Limb (tissue), 2 donors: ENCODE measurements at regions not wholly inside any gene's neighbourhood (a gene's known extent, or its start where the extent isn't known, plus 50 kb on each side); places are given as distances from the start of the nearest gene placed in this dataset.

Experiments
- DNase-seq, 2 donors: peaks; one replicate each; pipeline ENCODE4 v3.0.0-alpha.2; 2016; ENCODE audit errors: extremely low spot score in 2 of 2

DNA sequence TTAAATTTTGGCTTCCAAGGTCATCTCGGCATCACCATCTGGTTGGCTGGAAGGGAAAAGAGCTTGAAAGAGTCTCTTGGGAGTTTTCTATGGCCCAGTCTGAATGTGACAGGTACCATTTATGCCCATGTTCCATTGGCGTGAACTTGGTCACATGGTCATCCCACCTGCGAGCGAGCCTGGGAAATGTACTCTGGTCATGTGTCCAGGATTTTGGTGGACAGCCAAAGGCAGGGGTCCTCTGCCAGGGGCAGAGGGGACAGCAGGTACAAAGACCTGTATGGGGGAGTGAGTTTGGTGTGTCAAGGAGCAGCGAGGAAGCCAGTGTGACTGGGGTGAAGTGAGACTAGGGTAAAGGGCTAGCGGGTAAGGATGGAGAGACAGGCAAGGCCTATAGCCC lies 112.6 kb downstream of the CDC5L start:
- no peak for DNase-seq

DNA sequence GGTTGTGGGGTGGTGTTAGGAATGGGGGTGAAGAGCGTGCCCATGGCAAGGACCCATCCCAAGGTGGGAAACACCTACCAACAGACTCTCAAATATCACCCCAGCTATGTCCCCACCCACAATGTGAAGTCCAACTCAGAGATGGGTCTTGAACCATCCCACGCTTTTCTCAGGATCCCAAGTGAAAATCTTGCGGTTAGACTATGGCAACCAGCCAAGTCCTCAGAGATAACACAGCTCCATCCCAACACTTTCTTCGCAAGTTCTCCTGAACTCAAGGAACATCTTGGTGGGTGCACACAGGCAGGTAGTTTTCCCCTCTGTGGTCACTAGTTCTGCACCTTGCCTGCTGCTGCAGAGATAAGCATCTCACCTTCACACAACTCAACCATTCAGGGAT lies 116.0 kb downstream of the CDC5L start:
- DNase-seq = no peak

DNA sequence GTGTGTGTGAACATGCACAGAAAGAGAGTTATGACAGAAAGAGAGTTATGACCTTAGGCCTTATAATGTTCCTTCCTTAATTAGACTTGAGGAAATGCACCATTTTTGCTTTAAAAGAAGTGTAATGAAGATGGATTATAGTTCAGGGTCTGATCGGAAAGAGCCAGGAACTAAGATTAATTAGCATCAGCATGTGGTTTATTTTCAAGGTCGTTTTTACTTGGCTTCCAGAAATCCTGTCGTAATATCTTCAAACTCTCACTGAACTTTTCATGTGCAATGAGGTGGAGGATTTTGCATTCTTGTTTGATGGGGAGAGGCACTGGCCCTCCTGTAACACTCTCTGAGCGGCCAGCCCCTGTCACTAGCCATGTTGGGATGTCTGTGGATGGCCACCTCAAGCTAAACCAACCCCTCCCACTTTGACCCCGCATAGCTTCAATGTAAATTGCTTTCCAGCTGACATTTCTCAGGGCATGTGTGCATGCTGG lies 116.8 kb downstream of the CDC5L start:
- no peak for DNase-seq

- DNase-seq = no peak
These were observed 118.2 kb downstream of the CDC5L start for GRCh38 chr6:44505751-44506150.

DNA sequence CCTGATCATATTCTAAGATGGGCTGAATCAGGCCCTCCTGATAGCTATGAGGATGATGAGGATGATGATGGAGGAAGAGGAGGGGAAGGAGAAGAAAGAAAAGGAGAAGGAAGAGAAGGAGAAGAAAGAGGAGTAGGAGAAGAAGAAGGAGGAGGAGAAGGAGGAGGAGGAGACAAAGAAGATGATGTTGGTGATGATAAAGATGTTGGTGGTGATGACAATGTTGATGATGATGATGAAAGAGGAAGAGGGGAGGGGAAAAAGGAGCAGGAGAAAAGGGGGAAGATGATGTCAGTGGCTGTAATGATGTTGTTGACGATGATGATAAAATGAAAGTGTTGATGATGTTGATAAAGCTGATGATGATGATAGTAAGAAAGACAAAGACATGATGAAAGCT lies 119.5 kb downstream of the CDC5L start:
- no peak for DNase-seq

GRCh38 chr6:44508646-44509045 lies 121.1 kb downstream of the CDC5L start:
- DNase-seq = no peak

- no peak for DNase-seq
These were observed 123.6 kb downstream of the CDC5L start for GRCh38 chr6:44511126-44511525.

DNA sequence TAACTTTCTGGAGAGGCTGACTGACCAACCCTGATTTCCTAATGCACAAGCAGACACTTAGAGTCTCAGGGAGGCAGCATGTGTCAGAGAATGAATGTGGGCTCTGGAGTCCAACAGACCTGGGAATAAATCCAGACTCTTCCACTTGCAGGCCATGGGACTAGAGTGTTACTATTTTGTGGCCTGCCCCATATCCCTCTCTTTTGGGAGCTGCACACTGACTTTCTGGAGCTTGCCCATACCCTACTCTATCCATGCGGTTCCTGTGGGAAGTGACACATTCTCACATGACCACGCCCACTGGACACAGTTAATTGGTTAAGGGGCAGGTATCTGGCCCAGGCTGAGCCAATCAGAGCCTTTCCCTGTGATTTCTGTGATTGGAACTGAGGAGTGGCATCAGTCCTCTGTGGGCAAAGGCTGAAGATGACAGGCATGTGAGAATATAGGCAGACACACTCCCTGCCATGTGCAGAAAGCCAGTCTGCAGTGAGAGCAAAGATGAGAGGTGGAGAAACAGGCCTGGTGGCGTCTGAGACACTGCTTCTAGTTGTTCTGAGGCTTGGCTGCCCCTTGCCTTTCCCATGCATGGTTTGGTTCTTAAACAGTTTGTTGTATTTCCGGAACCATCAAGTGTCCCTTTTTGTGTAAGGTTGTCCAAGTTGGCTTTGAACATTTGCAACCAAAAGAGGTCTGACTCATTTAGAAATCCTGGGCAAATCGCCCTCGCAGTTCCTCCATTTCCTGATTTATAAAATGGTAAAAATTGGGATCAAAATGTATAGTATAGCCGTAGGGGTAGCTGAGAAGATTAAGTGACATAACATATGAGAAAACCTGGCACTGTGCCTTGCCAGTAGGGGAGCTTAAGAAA lies 125.6 kb downstream of the CDC5L start:
- peak in 1 of 2 donors; percentile 58 for DNase-seq

GRCh38 chr6:44514085-44514484 lies 126.6 kb downstream of the CDC5L start:
- DNase-seq = no peak

GRCh38 chr6:44514576-44515193 lies 127.2 kb downstream of the CDC5L start:
- DNase-seq = no peak

DNA sequence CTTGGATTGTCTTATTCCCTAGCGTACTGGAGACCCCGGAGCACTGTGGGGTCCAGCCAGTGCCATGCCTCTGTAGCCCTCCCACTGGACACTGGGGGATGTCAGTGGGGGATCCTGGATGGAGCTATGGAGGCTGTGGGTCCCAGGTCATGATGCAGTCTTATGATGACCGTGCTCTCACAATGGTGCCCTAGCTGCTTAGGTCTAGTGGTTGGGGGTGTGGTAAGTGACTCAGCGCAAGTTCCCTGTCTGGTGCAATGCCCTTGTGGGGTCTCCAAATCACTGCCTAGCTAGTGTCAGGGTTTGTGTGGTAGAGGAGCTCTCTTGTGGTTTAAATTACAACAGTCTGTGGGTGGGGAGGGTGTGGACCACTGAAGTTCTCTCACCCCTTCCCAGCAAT lies 135.4 kb downstream of the CDC5L start:
- no peak for DNase-seq

DNA sequence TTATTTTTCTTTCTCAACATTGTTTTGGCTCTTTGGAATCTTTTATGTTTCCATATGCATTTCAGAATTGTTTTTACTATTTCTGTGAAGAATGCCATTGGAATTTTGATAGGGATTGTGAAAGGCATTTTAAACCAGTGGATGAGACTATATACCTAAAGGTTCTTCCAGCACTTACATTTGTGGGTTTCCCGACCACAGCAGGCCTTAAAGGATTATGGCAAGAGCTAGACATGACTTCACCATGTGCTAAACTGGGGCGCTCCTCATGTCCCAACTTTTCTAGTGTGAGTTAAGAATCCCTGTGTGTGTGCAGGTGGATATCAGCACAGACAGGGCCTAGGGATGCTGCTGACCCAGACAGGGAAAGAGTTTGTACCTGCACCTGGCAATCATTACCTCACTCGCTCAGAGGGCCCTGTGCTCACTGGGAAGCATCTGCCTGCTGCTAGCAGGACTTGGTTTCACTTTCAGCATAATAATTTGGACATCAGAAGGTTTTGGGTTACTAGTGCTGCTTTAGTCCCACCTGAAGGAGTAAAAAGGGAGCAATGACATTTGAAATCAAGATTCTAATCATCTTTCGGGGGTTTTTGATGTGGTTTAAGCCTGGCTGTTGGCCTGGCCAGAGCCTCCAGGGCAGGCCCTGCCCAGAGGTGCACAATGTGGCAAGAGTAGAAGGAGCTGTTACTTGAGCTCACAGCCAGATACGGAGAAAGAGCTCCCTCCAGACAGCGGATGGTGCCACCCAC lies 137.1 kb downstream of the CDC5L start:
- no peak for DNase-seq

DNA sequence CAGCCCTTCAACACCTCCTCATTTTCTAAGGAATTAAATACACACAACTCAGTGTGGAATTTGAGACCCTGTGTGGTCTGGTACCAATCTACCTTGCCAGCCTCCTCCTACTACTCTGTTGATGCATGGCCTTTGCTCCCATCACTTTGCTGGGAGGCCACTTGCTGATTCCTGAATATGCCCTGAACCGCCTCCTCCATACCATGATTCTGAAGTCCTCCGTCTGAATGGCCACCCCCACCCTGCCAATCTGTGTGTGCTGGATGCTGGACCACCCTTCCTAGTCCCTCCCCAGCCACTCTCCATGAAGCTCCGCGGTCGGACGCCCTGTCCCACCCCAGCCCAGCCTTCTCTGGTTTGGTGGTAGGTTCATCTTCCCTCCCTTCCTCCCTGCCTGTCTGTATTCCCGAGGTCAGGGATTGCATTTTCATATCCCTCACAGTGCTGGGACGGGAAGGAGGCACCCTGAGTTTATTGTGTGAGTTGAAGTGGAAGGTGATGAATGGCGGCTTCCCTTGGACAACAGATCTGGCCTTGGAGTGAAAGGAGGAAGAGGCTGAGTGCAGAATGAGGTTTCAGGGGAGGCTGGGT lies 138.3 kb downstream of the CDC5L start:
- no peak for DNase-seq

DNA sequence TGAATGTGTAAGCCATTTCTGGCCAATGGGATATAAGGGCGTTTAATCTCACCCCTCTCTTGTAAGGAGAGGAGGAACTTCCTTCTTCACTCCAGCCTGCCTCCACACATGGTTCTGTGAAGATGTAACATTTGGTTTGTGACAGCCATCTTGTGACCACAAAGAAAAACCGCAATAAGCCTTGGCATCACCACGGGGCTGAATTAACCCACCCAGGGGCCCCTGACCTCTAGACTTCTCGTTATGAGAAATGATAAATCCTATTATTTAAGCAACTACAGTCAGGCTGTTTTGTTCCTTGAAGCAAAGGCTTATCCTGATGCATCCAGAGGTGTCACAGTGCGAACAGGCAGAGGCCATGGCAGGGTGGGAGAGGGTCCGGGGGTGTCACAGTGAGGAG lies 139.7 kb downstream of the CDC5L start:
- DNase-seq = no peak

GRCh38 chr6:44527583-44528369 lies 140.3 kb downstream of the CDC5L start:
- DNase-seq = no peak

DNA sequence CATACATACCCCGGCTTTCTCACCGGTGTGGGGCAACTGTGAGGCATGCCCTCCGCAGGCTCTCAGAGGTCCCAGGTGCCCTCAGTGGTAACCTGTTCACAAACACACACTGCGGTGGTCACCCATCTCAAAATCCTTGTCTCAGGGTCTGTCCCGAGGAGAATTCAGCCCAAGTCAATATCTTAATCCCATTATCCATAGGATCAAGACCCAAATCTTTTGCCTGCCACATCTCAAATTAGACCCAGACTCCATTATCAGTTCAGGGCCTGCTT lies 140.8 kb downstream of the CDC5L start:
- DNase-seq = no peak

DNA sequence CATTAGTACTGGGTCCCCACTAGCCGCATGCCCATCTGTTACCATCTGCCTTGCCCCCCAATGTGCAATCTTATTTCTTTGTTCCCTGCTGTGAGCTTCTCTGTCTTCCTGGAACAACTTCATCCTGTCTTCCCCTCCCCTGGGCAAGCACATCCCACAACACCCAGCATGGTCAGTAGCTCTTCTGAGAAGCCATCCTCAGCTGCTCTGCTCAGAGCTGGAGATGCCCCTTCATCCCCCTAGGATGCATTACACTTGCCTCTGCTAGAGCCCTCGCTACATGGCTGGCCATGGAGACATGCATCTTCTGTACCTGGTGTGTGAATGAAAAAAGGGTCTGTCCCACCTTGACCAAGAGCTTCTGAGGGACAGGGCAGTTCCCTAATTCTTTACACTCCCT lies 141.2 kb downstream of the CDC5L start:
- DNase-seq = no peak

DNA sequence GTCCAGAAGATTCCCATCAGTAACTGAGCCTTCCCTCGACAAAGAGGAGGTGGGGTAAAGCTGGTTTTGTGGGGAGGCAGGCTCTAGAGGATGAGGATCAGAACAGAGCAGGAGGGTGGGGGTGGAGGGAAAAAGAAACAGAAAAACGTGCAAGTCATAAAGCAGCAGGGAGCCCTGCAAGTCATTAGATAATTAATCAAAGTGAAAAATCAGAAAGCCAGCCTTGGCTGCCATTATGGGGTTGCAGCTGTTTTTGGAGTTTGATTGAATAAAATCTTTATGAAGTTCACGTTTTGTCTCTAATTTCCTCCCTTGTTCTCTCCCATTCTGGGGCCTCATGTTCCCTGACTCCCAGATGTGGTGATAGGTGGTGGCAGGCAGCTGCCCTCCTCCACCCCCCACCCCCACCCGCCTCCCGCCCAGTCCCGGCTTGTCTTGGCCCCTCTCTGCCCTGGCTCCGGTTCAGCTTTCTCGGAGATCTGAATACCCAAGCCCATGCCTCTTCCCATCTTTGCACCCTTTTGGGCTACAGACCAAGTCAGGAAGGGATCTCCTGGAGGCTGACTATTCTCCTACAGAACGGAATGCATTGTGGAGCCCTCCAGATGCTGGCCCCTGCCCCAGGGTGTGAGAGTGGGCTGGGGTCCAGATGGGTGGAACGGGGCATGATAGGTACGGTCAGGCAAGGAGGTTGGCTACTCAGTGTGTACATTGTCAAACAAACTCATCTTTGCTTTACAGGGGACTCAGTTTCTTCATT lies 141.8 kb downstream of the CDC5L start:
- no peak for DNase-seq

DNA sequence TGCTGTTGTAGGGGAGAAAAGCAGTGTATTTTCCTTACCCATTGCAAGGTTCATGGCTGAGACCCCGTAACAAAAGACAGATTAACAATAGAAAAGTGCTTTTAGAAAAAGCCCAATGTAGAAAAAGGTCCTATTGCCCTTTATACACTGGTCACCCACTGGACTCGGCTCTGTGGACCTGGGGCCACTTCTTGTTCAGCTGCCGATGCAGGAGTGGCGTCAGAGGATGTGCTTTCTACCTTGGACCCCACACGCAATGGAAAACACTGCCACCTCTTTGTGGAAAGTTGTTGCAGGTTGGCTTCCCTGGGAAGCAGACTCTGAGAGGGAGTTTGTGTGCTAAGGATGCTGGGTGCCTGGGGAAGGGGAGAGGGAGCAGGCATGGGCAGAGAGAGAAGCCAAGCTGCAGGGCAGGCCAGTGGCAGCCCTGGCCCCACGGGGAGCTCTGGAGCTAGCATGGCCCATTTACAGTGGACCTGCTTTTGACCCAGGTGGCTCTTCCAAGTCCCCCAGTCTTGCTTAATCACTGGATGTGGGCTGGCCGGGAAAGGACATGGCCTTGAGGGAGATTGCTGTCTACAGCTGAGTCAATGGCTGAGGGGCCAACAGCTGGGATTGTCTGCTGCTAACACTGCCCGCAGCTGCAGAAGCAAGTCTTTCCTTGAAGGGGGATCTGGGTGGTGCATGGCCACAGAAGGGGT lies 142.9 kb downstream of the CDC5L start:
- no peak for DNase-seq

DNA sequence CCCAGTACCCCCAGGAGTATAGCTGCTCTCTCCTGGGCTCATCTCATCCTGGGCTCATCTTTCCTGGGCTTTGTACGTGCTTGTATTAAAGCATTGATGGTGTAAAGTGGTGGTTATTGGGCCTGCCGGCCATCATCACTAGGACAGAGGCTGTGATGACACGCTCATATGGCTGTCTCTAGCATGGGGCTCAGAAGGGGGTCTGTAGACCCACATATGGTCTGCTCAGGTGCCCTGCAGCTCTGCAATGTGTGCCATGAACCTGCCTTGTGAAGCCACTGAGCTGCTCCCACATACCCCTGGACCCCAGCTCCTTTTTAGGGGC lies 143.4 kb downstream of the CDC5L start:
- DNase-seq = no peak
